ENCODE measurements at regions not wholly inside any gene's neighbourhood (a gene's known extent, or its start where the extent isn't known, plus 50 kb on each side); places are given as distances from the start of the nearest gene placed in this dataset.
A peak's percentile ranks its signal among the peaks of the same experiment; 100 is the strongest.
"Not testable (repeated sequence)": the region's sequence is repeated elsewhere in the genome, so short reads cannot be mapped to it uniquely, and the experiment has no call there.

DNA sequence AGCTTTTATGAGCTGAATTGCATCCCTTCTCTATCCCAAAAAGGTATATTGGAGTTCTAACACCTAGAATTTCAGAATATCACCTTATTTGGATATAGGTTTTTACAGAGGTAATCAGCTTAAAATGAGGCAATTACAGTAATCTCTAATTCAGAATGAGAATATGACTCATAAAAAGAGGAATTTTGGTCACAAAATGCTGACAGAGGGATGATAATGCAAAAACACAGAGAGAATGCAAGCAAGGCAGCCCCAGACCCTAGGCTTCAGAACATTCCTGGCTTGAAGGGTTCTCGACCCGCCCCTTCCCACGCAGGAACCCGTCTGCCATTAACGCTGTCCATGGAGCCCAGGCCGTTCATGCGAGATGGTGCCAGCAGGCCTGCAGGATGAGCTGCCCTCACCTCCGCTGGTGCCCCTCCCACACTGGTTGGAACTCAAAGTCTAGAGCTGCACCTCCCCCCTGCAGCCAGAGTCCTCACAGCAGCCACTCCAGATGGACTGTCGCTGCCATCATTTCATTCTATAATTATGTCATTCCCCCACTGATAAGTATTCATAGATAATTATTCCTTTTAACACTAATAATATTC lies 1173.4 kb upstream of the ACO1 start:
- DNase-seq: peak in 1 of 2 donors; percentile 13
- Mint-ChIP-seq H3K27me3 (no peaks in the 10 kb centered on the region), H3K27ac (peak overlapping the region in 1 of 2 donors; percentile 46), H3K9me3 (peaks cover 4 to 9% of the 10 kb centered on the region in 2 donors), H3K4me3 (peak overlapping the region in 1 of 2 donors; percentile 26), H3K4me1 (peaks cover 4% of the 10 kb centered on the region)
- peak; percentile 75 for ATAC-seq

DNA sequence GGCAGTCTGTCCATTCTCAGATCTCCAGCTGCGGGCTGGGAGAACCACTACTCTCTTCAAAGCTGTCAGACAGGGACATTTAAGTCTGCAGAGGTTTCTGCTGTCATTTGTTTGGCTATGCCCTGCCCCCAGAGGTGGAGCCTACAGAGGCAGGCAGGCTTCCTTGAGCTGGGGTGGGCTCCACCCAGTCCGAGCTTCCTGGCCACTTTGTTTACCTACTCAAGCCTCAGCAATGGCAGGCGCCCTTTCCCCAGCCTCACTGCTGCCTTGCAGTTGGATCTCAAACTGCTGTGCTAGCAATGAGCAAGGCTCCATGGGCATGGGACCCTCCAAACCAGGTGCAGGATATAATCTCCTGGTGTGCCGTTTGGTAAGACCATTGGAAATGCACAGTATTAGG lies 1154.5 kb upstream of the ACO1 start:
- peaks cover 18 to 33% of the 10 kb centered on the region in 2 donors for H3K9me3 Mint-ChIP-seq
- H3K4me1 Mint-ChIP-seq, H3K4me3 Mint-ChIP-seq, DNase-seq, H3K27me3 Mint-ChIP-seq, H3K27ac Mint-ChIP-seq, ATAC-seq: not testable (repeated sequence)

DNA sequence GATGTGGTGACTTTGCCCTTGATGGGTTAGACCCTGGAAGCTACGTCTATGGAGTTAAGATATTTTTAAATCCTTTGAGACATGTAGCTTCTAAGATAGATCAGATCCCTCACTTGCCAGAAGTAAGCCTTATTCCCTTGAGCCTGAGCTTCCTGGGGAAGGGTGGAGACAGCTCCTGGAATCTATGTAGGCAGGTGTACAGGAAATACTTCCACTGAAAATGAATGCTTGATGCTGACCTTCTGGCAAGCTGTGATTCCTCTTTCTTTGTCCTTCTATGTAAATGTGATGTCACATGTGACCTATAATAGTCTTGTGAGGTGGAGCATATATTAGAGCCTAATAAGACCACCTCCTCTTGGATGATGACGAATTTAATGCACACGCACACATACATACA lies 1152.0 kb upstream of the ACO1 start:
- Mint-ChIP-seq H3K4me3 (no peak overlapping the region), H3K9me3 (peaks cover 13 to 24% of the 10 kb centered on the region in 2 donors), H3K4me1 (peaks cover 5% of the 10 kb centered on the region), H3K27me3 (no peaks in the 10 kb centered on the region), H3K27ac (no peak overlapping the region)
- ATAC-seq (no peak), DNase-seq (no peak)

DNA sequence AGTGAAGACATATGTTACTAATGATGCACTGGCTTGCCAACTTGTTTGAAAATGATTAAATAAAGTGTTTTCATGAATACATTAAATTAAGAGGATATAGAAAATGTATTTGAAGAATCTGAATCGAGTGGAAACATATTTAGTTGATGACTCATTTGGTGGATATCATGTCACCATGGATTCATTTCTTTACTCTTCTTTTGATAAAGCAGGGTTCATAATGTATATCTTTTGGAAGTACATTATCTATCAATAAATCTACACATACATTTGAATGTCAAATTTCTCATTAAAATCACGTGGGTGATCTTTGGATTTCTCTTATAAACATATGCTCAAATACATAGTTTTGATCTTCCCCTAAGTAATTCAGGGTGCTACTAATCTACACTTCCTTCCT lies 1148.1 kb upstream of the ACO1 start:
- H3K4me1 Mint-ChIP-seq: peaks cover 5% of the 10 kb centered on the region
- H3K27ac Mint-ChIP-seq: no peak overlapping the region
- no peak for ATAC-seq

DNA sequence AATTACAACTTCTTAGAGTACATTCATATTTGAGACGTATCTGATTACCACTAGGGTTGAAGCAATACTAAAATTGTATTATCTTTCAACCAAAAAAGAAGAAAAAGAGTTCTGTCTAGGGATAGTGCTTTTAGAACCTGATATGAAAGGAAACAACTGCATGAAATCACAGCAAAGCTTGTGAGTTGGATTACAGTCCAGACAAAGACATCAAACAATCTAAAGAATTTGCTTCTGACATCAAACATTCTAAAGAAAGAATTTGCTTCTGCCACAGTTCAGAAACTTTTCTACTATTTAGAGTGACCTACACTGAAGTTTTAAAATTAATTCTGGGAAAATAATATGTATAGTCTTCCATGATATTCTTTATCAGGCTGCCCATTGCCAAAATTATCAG lies 1141.1 kb upstream of the ACO1 start:
- Mint-ChIP-seq H3K27me3 (no peaks in the 10 kb centered on the region), H3K9me3 (no peaks in the 10 kb centered on the region), H3K4me3 (no peak overlapping the region), H3K27ac (no peak overlapping the region), H3K4me1 (no peaks in the 10 kb centered on the region)
- DNase-seq: no peak
- ATAC-seq: no peak

More for the DNA sequence above, 1148.1 kb upstream of the ACO1 start:
- H3K27me3 Mint-ChIP-seq: no peaks in the 10 kb centered on the region
- no peak overlapping the region for H3K4me3 Mint-ChIP-seq
- no peaks in the 10 kb centered on the region for H3K9me3 Mint-ChIP-seq
- DNase-seq: no peak

DNA sequence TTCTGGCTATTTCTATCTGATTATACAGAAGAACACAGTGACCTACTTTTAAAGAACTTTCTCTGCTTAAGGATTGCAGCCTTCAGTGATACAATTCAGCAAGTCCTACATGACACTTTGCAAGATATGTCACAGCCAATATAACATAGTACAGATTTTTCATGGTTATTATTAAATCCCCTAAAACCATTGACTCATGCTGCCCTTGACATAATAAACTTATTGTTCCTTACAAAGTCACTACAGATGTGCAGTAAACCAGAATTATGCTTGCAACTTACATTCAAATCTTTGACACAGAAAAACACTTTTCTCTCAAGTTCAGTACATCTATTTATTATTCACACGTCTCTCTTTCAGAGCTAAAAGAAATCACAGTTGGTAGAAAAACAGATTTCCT lies 1136.3 kb upstream of the ACO1 start:
- Mint-ChIP-seq H3K4me3 (no peak overlapping the region), H3K27me3 (no peaks in the 10 kb centered on the region), H3K4me1 (no peaks in the 10 kb centered on the region), H3K27ac (no peak overlapping the region), H3K9me3 (peaks cover 2 to 4% of the 10 kb centered on the region in 2 donors)
- no peak for ATAC-seq
- no peak for DNase-seq

DNA sequence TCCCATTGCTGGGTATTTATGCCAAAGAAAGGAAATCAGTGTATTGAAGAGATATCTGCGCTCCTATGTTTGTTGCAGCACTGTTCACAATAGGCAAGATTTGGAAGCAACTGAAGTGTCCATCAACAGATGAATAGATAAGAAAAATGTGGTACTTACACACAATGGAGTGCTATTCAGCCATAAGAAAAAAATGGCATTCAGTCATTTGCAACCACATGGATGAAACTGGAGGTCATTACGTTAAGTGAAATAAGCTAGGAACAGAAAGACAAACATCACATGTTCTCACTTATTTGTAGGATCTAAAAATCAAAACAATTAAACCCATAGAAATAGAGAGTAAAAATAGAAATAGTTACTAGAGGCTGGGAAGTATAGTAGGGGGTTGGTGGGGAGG lies 1133.1 kb upstream of the ACO1 start:
- H3K27me3 Mint-ChIP-seq: no peaks in the 10 kb centered on the region
- no peak for ATAC-seq
- no peak overlapping the region for H3K4me3 Mint-ChIP-seq
- DNase-seq: no peak
- H3K27ac Mint-ChIP-seq: no peak overlapping the region
- no peaks in the 10 kb centered on the region for H3K4me1 Mint-ChIP-seq
- peaks cover 4 to 20% of the 10 kb centered on the region in 2 donors for H3K9me3 Mint-ChIP-seq

DNA sequence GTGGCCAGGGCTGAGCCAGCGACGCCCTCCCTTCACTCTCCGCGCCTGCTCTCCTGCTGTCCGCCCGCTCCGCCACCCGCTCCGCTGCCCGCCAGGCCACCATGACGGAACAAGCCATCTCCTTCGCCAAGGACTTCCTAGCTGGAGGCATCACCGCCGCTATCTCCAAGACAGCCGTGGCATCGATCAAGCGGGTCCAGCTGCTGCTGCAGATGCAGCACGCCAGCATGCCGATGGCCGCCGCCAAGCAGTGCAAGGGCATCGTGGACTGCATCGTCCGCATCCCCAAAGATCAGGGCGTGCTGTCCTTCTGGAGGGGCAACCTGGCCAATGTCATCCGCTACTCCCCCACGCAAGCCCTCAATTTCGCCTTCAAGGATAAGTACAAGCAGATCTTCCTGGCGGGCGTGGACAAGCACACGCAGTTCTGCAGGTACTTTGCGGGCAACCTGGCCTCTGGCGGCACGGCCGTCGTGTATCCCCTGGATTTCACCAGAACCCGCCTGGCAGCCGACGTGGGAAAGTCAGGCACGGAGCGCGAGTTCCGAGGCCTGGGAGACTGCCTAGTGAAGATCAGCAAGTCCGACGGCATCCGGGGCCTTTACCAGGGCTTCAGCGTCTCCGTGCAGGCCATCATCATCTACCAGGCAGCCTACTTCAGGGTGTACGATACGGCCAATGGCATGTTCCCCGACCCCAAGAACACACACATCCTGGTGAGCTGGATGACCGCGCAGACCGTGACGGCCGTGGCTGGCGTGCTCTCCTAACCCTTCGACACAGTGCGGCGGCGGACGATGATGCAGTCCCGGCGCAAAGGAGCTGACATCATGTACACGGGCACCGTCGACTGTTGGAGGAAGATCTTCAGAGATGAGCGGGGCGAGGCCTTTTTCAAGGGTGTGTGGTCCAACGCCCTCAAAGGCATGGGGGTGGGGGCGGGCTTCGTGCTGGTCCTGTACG lies 1130.4 kb upstream of the ACO1 start:
- Mint-ChIP-seq H3K9me3 (peaks cover 4 to 20% of the 10 kb centered on the region in 2 donors), H3K4me3 (no peak overlapping the region), H3K27me3 (no peaks in the 10 kb centered on the region), H3K27ac (no peak overlapping the region), H3K4me1 (no peaks in the 10 kb centered on the region)
- DNase-seq (no peak), ATAC-seq (no peak)

DNA sequence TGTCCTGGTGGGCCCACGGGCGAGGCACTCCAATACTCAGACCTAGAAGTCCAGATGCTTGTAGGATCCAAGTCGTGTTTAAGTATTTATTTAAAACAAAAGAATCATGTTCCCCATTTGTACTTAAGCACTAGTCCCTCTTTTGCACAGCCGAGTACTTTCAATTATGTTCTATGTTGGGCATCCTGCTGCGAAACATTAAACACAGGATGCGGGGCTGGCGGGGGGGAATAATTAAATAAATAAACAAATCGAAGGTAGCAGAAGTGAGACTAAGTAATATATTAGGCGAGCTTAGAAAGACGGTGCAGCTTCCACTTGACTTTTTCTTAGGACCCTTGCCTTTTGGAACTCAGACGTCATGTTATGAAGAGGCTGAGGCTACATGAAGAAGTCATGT lies 1129.2 kb upstream of the ACO1 start:
- ATAC-seq: no peak
- Mint-ChIP-seq H3K9me3 (peaks cover under 1 to 20% of the 10 kb centered on the region in 2 donors), H3K27ac (no peak overlapping the region), H3K4me1 (peaks cover 6% of the 10 kb centered on the region), H3K27me3 (no peaks in the 10 kb centered on the region), H3K4me3 (no peak overlapping the region)
- DNase-seq: no peak

DNA sequence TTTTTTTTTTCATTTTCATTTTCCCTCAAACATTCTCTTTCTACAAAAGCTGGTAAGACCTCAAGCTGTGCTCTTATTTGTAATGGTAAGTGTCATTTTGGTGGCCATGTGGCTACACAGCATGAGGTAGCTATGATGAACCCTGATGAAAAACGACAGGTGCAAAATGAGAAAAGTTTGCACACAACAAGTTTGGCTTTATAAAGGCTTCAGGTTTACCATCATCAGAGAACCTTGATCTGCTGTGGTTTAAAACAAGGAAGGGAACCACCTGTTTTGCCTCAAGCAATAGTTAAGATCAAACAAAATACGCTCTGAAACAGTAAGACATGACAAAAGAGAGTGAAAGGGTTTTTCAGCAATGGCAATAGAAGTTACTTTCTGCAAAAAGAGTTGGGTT lies 1124.6 kb upstream of the ACO1 start:
- H3K4me3 Mint-ChIP-seq: peak overlapping the region; percentile 39 to 56
- peaks cover 9% of the 10 kb centered on the region for H3K4me1 Mint-ChIP-seq
- H3K27ac Mint-ChIP-seq: peak overlapping the region in 1 of 2 donors; percentile 30
- DNase-seq (no peak), ATAC-seq (peak; percentile 75)
- H3K27me3 Mint-ChIP-seq: no peaks in the 10 kb centered on the region
- peaks cover 0 to under 1% of the 10 kb centered on the region in 2 donors for H3K9me3 Mint-ChIP-seq

DNA sequence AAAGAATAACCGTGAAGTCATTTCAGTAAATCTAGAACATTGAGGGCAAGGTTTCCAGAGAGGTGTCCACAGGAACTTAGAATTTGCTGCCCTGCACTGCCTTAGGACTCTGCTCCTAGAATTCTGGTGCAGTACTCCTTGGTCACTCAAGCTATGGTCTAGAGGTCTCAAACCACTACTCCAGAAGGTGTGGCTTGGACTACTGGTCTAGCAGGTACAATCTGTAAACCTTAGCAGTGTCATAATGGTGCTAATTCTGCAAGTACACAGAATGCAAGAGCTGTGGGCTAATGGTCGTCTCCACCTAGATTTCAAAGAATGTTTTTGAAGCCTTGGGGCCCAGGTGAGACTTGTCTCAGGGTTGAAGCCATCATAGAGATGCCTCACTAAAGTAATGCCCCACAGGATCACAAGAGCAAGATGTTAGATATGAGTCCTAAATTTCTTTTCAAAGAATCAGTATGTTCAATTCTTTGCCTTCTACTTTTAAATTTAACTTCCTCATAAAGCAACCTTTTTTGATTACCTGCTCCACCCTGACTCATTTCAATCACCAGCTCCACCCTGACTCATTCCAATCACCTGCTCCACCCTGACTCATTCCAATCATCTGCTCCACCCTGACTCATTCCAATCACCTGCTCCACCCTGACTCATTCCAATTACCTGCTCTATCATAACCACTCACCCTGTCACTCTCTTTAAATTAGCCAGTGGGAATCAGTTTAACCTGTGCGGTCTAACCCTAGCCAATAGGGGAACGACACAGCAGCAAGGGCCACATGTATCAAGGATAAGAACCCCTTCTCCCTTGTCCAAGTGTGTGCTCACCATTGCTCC lies 1111.8 kb upstream of the ACO1 start:
- no peaks in the 10 kb centered on the region for H3K27me3 Mint-ChIP-seq
- no peak overlapping the region for H3K4me3 Mint-ChIP-seq
- H3K4me1 Mint-ChIP-seq: peaks cover 6% of the 10 kb centered on the region
- ATAC-seq (peak; percentile 78), DNase-seq (peak; percentile 7 to 35)
- peaks cover 11 to 17% of the 10 kb centered on the region in 2 donors for H3K9me3 Mint-ChIP-seq
- H3K27ac Mint-ChIP-seq: no peak overlapping the region

DNA sequence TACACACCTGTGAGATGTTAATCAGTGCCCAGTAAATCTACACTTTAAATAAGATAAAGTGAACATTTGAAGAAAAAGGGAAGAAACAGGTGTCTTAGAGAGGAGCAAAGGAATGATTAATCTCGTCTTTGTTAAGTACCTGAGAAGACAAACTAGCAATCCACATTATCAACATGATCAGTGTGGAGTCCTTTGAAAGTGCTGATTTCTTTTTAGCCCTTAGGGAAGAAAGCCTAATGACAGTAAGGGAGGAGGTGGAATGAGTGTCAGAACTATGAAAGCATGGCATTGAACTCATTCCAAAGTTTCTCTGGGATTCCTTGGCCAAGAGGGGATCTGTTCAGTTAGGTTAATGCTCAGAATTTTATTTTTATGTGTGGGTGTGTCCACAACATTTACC lies 1109.0 kb upstream of the ACO1 start:
- peaks cover 7 to 11% of the 10 kb centered on the region in 2 donors for H3K9me3 Mint-ChIP-seq
- H3K27ac Mint-ChIP-seq: no peak overlapping the region
- no peak overlapping the region for H3K4me3 Mint-ChIP-seq
- ATAC-seq: no peak
- no peaks in the 10 kb centered on the region for H3K27me3 Mint-ChIP-seq
- DNase-seq: no peak
- peaks cover 6% of the 10 kb centered on the region for H3K4me1 Mint-ChIP-seq

DNA sequence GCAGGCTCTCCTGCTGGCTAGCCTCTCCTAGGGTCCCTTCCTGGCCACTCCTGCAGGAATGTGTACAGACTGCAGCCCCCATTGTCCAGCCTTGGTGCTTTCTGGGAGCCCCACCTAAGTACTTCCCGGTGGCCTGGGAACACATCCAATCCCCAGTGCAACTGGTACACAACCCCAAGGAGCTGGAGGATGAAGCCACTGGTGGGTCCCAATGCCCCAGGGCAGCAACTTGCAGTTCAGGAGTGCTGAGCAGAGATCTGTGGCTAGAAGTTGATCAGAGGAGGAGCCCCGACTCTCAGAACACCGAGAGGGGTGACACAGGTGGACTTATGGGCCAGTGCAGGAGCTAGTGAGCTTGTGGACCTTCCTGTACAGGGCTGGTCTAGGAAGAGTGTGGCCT lies 1093.7 kb upstream of the ACO1 start:
- H3K4me1 Mint-ChIP-seq: no peaks in the 10 kb centered on the region
- H3K27ac Mint-ChIP-seq: no peak overlapping the region
- DNase-seq: no peak
- no peak for ATAC-seq
- no peak overlapping the region for H3K4me3 Mint-ChIP-seq
- no peaks in the 10 kb centered on the region for H3K27me3 Mint-ChIP-seq
- H3K9me3 Mint-ChIP-seq: peaks cover 22 to 39% of the 10 kb centered on the region in 2 donors

DNA sequence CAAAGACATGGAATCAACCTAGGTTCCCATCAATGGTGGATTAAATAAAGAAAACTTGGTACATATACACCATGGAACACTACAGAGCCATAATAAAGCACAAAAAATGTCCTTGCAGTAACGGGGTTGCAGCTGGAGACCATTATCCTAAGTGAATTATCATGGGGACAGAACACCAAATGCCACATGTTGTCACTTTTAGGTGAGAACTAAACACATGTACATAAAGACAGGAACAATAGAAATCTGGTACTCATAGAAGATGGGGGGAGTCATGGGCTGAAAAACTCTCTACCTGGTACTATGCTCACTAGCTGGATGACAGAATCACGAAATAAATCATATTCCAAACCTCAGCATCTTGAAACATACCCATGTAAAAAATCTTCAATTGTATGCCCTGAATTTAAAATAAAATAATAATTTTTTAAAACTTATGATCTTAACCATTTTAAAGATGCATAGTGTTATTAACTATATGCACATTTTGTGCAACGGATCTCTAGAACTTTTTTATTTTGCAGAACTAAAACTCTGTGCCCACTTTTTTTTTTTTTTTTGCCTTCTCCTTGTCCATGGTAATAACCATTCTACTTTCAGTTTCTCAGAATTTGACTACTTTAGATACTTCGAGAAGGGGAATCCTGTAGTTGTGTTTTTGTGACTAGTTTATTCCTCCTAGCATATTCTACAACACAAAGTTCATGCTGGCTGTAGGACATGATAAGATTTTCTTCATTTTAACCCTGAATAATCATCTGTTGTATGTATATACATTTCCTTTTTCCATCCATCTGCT lies 1081.6 kb upstream of the ACO1 start:
- peak; percentile 73 for ATAC-seq
- no peaks in the 10 kb centered on the region for H3K27me3 Mint-ChIP-seq
- no peak for DNase-seq
- peak overlapping the region in 1 of 2 donors; percentile 27 for H3K4me3 Mint-ChIP-seq
- H3K27ac Mint-ChIP-seq: peak overlapping the region in 1 of 2 donors; percentile 82
- peaks cover 0 to 11% of the 10 kb centered on the region in 2 donors for H3K9me3 Mint-ChIP-seq
- peaks cover 23% of the 10 kb centered on the region for H3K4me1 Mint-ChIP-seq

DNA sequence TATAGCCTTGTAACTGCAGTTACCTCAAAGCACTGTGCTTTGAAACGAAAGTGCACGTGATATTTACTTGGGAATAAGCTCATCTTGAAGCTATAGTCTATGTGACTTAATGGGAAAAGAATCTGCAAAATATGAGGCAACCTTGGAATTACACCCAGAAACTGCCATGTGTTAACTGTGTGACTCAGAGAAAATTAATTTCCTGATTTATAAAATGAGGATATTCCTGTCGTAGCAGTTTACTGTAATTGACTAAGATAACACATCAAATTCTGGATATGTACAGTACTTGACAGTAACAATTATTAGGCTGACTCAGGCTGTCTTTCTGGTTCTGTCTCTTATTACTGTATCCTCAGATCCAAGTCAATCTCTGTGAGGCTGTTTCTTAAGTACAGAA lies 1079.9 kb upstream of the ACO1 start:
- no peak for ATAC-seq
- Mint-ChIP-seq H3K4me1 (peaks cover 23% of the 10 kb centered on the region), H3K27me3 (no peaks in the 10 kb centered on the region), H3K27ac (no peak overlapping the region), H3K4me3 (no peak overlapping the region), H3K9me3 (peaks cover 0 to 11% of the 10 kb centered on the region in 2 donors)
- DNase-seq: no peak

All from stimulated activated naive CD8-positive, alpha-beta T cell treated with anti-CD3 and anti-CD28 coated beads, Interleukin-15, amount 100 ng/mL, for 72 hours (primary cell).